Activated CD8-positive, alpha-beta memory T cell treated with anti-CD3 and anti-CD28 coated beads, Interleukin-2, amount 50 U/mL, for 1 hour (primary cell): ENCODE measurements at regions not wholly inside any gene's neighbourhood (a gene's known extent, or its start where the extent isn't known, plus 50 kb on each side); places are given as distances from the start of the nearest gene placed in this dataset.
"Not testable (repeated sequence)": the region's sequence is repeated elsewhere in the genome, so short reads cannot be mapped to it uniquely, and the experiment has no call there.

Experiments used
- DNase-seq: peaks from one replicate; pipeline ENCODE4 v3.0.0-alpha.2; 2020; ENCODE audit errors: extremely low read depth

GRCh38 chr15:56811586-56811985, 78.3 kb upstream of the ZNF280D start:
- no peak for DNase-seq

GRCh38 chr15:56808160-56808559, 74.9 kb upstream of the ZNF280D start:
- no peak for DNase-seq

- DNase-seq = no peak
These were observed 72.8 kb upstream of the ZNF280D start for GRCh38 chr15:56806148-56806536.

- no peak for DNase-seq
These were observed 72.3 kb upstream of the ZNF280D start for GRCh38 chr15:56805466-56806147.

GRCh38 chr15:56804938-56805337, 71.6 kb upstream of the ZNF280D start:
- no peak for DNase-seq

GRCh38 chr15:56804279-56804678, 71.0 kb upstream of the ZNF280D start:
- DNase-seq = no peak

- no peak for DNase-seq
These were observed 68.9 kb upstream of the ZNF280D start for GRCh38 chr15:56802161-56802560.

GRCh38 chr15:56798639-56799038, 65.3 kb upstream of the ZNF280D start:
- DNase-seq = no peak

- no peak for DNase-seq
These were observed 64.5 kb upstream of the ZNF280D start for GRCh38 chr15:56797720-56798275.

GRCh38 chr15:56795502-56795901, 62.2 kb upstream of the ZNF280D start:
- DNase-seq = no peak

GRCh38 chr15:56794553-56795329, 61.4 kb upstream of the ZNF280D start:
- DNase-seq = no peak

- DNase-seq = no peak
These were observed 60.9 kb upstream of the ZNF280D start for GRCh38 chr15:56794165-56794552.

- DNase-seq = no peak
These were observed 58.9 kb upstream of the ZNF280D start for GRCh38 chr15:56792211-56792610.

- not testable (repeated sequence) for DNase-seq
These were observed 58.2 kb upstream of the ZNF280D start for GRCh38 chr15:56791521-56791920.

GRCh38 chr15:56788359-56788758, 55.0 kb upstream of the ZNF280D start:
- no peak for DNase-seq

GRCh38 chr15:56786966-56787365, 53.7 kb upstream of the ZNF280D start:
- DNase-seq = no peak

GRCh38 chr15:56783857-56784661, 50.8 kb upstream of the ZNF280D start:
- DNase-seq = no peak

- DNase-seq = no peak
These were observed 50.0 kb upstream of the ZNF280D start for GRCh38 chr15:56783156-56783856.
